NCI-H1436 treated with DMSO at 0.1 percent for 48 hours (cell line): ENCODE measurements at regions not wholly inside any gene's neighbourhood (a gene's known extent, or its start where the extent isn't known, plus 50 kb on each side); places are given as distances from the start of the nearest gene placed in this dataset.
A peak's percentile ranks its signal among the peaks of the same experiment; 100 is the strongest.
"Not testable (repeated sequence)": the region's sequence is repeated elsewhere in the genome, so short reads cannot be mapped to it uniquely, and the experiment has no call there.

ENCODE experiments used
- DNase-seq: peaks from one replicate; lab custom pipeline; 2025; lab: John Stamatoyannopoulos, UW

DNA sequence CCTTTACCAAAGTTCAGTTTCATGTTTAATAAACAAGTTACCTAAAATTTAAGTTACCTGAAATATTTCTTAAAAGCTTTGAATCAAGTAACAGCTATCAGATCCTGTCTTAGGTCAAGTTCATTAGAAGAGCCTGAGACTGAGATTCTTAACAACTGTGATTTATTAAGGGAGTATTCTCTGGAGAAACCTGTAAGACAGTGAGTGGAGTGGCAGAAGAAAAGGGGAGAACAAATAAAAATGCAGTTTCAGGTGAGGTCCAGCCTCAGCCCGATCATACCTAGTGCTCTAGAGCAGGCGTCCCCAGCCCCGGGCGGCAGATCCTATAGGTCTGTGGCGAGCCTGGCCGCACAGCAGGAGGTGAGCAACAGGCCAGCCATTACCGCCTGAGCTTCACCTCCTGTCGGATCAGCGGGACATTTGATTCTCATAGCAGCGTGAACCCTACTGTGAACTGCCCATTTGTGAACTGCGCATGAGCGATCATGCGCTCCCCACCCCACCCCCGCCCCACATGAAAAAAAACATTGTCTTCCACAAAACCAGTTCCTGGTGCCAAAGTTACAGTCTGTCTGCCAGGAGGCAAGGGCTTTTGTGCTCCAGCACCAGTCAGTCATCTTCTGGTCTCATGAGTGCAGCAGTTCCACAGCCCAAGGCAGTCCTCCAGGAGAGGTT is 59.2 kb upstream of the ADGRB3 start:
- peak; percentile 20 for DNase-seq

DNA sequence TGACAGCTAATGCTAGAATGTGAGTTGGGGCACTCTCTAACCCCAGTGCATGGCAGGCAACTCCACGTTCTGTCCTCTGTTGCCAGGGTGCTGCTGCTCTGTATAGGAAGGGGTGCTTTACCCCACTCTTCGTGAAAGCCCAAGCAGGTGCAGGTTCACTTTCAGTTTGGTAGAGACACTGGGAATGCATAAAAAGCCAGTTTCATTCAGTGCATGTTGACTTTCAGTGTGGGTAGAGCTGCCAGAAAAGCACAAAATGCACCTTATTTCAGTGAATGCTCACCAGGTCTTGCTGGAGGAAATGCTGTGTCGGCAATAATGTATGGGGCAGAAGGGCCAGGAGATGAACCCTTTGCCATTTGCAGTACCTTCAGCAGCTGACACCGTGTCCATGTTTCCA is 62.1 kb upstream of the ADGRB3 start:
- no peak for DNase-seq

DNA sequence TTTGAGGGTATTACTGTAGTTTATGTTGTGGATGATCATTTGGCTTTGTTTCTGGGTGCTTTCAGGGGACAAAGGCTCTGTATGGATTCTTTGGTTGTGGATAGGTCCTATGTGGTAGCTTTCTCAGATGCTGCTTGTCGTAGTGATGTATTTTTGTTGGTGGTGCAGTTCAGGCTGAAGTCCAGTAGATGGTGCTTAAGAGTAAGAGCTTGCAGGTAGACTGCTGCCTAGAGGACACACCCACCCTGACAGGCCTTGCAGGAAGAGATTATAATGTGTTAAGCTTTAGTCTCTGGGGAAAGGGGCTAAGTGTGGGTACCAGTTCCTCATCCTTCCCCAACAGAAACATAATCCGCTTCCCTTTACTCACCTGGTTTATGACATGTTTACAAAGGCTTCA is 62.6 kb upstream of the ADGRB3 start:
- peak; percentile 64 for DNase-seq

DNA sequence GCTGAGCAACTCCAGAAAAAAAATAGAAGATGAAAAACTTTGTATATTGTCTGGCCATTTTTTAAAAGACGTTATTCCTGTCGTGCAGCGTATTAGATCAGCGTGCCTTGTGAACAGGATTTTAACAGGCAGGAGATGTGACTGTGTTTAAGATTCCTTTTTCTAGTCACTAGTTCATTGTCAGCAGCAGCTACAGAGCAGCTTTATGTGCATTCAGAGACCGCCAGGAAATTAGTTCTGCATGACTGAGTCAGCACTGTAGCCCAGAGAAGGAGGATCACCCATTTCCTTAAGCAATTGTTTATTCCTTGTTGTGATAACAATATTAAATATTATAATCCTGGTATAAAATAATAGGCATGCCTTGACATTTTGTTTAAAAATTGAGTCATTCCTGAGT is 75.4 kb upstream of the ADGRB3 start:
- peak; percentile 47 for DNase-seq

DNA sequence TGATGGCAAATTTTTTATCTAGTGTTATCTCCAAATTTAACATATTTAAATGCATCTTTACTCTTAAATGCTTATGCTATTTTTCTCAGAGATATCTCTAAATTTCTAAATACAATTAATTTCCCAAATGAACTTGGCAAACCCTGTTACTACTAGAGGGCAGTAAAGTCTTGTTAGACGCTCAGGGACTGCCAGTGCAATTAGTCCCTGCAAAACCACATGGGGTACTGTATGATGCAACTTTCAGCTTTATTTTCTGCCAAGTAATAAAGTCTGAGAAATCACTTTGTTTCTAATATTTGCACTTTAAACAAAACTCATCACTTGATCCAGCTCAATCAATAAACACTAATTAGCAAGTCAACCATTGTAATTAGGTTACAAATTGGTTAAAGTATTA is 76.0 kb upstream of the ADGRB3 start:
- DNase-seq, result peak; percentile 21

DNA sequence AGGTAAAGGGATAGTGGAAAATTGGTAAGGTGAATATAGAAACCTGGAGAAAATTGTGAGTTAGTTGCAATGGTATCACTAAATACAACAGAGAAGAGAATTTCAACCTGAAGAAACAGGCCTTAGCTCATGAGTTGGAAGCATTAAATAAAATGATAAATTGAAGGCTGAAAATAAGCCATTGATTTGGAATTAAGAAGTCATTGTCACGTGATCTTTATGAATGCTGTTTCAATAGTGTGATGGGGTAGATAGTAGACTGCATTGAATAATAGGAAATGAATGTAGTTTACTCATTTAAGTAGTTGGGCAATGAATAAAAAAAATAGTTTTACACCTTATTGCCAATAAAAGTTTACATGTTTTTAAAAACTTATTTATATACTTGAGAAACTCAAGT is 88.5 kb upstream of the ADGRB3 start:
- DNase-seq, result no peak

DNA sequence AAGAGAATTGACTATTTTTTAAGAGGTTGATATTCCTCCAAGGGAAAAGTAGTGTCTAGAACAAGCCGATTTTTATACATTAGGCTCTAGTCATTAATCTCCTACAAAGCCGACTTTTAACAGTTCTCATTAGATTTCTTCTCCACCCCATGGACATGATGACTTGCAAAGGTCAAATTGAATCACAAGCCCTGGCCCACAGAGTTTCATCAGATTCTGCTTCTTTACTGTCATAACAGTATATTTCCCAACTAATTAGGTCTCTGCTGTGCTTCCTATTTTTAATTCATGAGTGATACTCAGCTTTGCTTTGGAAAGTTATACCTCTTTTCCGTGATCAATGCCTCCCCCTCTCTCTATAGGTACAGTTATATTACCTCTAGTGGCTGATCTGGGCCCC is 90.6 kb upstream of the ADGRB3 start:
- no peak for DNase-seq

DNA sequence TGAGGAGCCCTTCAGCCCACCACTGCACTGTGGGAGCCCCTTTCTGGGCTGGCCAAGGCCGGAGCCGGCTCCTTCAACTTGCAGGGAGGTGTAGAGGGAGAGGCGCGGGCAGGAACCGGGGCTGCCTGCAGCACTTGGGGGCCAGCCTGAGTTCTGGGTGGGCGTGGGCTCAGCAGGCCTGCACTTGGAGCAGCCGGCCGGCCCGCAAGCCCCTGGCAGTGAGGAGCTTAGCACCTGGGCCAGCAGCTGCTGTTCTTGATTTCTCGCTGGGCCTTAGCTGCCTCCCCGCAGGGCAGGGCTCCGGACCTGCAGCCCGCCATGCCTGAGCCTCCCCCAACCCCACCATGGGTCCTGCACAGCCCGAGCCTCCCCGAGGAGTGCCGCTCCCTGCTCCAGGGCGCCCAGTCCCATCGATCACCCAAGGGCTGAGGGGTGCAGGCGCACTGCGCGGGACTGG is 101.7 kb upstream of the ADGRB3 start:
- no peak for DNase-seq

DNA sequence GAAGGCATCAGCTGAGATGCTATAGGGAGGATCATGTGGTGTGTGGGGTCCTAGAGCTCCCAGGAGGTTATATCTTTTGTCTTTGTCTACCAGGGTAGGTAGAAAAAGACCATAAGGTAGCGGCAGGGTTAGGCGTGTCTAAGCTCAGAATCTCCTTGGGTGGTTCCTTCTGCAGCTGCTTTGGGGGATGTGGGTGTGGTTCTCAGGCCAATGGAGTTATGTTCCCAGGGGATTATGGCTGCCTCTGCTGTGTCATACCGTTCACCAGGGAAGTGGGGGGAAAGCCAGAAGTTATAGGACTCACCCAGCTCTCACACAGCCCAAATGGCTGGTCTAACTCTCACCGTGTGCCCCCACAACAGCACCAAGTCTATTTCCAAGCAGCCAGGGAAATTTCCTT is 107.4 kb upstream of the ADGRB3 start:
- DNase-seq, result no peak

DNA sequence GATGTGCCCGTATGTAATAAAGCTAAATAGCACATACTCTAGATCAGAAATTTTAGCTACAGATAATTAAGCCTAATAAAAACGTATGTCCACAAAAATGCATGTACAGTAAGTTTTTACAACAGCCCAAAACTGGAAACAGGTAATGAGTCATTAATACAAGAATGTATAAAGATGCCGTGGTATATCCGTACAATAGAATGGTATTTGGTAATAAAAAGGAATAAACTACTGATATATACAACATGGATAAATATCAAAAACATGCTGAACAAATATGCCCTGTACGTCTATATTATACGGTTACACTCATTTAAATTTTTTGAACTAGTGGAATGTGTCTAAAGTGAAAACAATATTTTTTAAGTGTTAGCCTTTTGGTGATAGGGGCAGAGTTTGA is 128.2 kb upstream of the ADGRB3 start:
- no peak for DNase-seq

DNA sequence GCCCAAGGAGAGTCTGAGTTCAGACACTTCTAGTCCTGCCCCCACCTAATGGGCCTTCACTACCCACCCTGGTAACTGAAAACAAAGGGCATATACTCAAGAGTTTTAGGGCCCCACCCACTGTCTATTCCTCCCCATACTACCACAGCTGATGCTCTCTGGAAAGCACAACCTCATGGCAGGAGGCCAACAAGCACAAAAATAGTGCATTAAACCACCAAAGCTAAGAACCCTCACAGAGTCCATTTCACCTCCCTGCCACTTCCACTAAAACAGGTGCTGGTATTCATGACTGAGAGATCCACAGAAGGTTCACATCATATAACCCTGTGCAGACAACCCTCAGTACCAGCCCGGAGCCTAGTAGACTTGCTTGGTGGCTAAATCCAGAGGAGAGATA is 132.1 kb upstream of the ADGRB3 start:
- DNase-seq, result no peak

DNA sequence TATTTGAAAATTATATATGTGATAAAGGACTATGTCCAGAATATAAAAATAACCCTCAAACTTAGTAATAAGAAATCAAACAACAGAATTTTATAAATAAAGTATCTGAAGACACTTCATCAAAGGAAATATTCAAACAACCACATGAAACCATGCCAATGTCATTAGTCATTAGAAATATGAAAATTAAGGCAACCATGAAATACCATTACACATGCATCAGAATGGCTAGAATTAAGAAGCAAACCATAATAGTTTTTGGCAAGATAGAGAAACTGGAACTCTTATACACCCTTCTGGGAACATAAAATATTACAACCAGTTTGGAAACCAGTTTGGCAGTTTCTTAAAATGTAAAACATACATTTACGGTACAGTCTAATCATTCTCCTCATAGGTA is 137.2 kb upstream of the ADGRB3 start:
- no peak for DNase-seq

DNA sequence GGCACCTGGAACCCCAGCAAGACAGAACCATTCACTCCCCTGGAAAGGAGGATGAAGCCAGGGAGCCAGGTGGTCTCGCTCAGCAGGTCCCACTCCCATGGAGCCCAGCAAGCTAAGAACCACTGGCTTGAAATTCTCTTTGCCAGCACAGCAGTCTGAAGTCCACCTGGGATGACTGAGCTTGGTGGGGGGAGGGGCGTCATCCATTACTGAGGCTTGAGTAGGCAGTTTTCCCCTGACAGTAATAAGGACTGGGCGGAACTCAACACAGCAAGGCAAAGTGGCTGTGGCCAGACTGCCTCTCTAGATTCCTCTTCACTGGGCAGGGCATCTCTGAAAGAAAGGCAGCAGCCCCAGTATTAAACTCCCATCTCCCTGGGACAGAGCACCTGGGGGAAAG is 140.2 kb upstream of the ADGRB3 start:
- not testable (repeated sequence) for DNase-seq

DNA sequence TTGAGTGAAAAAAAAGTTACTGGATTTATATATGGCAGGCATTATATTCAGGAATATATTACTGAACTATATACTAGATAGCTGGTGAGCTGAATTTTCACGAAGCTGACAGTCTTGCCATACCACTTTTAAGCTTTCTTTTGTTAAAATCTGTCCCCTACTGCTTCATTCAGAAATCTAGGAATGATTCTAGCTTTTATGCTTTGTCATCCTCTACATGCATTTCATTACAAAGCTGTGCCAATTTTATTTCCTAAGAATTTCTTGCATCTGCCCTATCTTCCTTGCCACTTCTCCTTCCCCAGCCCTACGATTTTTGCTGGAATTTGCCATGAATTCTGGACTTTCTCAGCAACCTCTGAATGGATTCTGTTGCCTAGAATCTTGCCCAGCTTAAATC is 158.5 kb upstream of the ADGRB3 start:
- DNase-seq, result no peak

DNA sequence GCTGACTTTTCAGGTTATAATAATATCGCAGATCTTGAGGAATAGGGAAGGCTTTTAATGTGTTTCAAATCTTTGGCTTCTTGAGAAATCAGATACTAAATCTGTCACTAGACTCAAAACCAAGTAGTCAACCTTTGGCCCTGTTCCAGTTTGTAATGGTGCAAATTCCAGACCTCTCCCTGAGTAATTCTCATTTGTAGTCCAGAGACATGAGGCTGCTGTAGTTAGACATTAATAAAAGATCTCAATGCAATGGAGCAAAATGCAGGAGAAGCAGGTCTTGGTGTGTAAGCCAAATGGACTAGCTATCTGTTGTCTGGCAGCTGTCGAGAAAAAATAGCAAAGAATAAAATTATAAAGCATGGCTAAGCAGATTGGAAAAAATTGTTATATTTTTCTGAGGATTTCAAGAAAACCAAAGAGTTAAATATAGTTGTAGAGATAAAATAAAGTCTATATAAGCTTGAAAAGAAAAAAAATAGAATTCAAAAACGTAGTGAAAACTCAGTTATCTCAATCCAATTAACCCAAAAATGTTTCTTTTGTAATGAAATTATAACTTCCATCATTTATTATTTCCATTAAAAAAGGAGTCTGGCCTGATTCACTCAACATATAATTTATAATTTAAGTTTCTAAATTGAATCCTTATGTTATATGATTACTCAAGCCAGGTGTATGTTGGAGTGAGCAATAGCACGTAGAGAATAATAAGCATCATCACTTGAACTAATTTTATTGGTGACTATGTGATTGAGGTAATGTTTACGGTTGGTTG is 161.5 kb upstream of the ADGRB3 start:
- no peak for DNase-seq

DNA sequence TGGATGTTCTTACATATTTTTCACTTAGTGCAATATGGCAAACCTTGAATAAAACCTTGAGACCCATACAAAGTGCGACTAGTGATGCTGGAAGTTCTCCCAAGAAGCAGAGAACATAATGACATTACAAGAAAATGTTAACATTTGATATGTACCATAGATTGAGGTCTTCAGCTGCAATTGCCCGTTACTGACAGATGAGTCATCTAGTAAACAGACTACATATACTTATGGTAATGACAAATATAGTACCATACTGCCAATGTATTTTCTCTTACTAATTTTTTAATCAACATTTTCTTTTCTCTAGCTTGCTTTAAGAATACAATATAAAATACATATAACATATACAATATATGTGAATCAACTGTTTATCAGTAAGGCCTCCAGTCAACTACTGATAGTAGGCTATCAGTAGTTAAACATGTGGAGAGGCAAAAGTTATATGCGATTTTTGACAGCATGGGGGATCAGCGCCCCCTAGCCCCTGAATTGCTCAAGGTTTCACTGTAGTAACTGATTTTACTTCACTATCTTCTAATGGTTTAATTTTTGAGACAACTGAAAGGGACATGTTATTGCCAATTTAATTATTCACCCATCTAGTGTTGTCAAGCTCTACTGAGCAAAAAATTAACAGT is 166.7 kb upstream of the ADGRB3 start:
- DNase-seq, result no peak

DNA sequence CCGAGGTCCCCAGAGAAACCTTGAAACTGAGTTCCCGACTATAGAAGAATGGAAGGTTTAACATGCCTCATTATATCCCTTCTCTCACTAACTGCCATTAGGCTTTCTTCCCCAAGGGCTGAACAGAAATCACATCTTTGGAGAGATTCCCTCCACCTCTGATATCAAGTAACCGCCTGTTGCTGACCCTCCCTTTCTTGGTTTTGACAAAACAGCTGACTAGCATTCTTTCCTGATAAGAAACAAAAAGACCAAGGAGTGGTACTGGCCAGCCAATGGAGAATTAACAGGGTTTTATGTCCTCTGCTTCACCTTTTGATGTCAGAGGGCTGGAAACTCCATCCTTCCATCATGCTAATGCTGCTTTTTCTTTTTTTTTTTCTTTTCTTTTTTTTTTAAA is 176.6 kb upstream of the ADGRB3 start:
- DNase-seq, result no peak

DNA sequence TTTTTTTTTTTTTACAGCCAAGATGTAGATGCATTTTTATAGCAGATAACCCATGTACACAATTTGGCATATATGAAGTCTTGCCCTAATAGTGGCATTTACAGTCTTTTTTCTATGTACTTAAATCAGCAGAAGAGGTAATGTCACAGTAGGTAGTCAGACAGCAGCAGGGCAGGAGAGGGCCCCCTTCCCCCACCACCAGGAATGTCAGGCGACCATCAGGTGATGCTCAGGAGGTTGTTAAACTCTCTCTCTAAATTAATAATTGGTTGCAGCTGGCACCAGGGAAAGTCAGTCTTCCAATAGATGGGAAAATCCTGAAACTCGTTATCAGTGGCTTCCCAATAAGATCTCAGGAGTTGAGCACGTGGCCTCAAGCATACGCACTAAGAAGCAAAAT is 188.0 kb upstream of the ADGRB3 start:
- DNase-seq, result no peak

DNA sequence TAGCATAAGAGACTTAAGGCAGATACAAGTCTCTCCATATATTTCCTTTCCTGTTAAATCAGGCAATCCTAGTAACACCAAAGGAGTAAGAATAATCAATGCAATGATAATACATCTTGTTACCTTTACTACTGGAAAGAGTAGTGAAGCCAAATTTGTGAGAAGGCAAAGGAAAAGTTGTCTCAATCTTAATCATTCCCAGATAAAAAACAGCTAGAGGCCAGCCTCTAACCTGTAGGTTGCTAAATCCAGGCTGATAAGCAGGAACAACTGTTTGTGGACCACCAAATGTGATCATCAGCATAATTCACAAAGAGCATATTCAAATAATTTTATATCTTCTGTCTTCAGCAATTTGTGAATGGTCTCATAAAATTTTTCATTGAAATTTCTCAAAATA is 189.2 kb upstream of the ADGRB3 start:
- DNase-seq, result no peak

DNA sequence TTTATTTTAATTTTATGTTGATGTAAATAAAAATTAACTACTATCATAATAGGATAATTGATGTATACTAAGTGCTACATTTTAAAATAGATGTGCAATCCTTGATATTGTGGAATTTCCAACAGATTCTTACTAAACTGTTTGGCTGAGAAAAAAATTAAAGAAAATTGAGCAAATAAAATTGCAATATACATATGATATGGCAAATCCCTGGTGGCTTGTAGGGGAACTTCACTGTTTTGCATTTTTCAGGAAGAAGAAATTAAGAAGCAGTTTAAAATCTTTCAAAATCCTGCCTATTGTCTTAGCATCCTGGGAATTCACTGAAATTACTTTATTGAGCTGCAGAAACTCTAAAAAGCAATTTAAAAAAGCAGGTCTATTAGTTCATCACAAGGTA is 191.4 kb upstream of the ADGRB3 start:
- no peak for DNase-seq

DNA sequence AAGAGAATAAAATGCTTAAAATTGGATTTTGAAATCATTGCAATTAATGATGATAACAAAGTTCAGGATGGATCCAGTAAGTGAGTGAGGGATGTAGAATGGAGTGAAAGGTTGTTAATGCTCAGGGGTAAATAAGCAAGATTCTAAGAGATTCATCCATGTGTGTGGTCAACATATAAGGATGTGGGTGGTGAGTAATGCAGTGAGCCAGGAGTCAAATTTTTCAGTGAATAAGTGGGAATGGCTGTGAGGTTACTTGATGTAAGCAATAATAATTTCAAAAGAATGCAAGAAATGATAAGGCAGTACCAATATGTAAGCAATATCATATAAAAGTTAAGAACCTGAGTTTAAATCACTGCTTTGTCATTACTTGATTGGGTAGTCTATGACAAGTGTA is 207.5 kb upstream of the ADGRB3 start:
- DNase-seq, result no peak

DNA sequence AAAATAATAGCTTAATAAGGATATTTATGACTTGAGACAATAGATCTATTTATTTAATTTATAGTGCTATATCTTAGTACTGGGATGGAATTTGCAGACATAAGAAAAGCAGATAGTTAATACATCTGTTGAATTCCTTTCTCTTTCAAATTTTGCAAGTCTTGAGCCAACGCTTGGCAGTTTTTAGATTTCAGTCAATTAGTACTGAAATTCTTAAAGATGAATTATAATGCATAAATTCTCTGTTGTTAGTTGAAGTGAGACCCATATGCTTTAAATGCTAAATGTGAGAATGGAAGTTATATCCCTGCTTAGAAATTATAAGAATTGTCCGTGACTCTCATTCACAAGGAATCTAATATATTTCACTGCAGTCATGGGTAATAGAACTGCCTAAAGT is 225.1 kb upstream of the ADGRB3 start:
- no peak for DNase-seq

DNA sequence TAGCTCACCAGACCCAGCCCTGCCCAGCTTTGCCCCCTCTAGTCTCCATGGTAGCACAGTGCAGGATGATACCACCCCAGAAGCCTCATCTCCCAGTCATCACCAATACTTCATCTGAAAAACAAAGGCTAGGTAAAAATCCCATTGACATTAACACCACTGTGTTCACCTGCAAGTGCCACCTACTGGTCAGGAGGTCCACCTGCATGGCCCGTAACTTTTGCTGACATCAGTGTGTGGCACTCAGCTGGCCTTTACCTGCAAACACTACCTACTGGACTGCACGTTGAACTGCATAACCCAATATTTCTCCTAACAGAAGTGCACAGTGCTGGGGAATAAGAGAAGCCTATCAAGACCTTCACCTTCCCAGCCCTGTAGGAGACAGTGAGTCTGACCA is 234.7 kb upstream of the ADGRB3 start:
- DNase-seq, result no peak
